ENCODE measurements at regions not wholly inside any gene's neighbourhood (a gene's known extent, or its start where the extent isn't known, plus 50 kb on each side); places are given as distances from the start of the nearest gene placed in this dataset.

- TF ChIP-seq, protein P1, sequence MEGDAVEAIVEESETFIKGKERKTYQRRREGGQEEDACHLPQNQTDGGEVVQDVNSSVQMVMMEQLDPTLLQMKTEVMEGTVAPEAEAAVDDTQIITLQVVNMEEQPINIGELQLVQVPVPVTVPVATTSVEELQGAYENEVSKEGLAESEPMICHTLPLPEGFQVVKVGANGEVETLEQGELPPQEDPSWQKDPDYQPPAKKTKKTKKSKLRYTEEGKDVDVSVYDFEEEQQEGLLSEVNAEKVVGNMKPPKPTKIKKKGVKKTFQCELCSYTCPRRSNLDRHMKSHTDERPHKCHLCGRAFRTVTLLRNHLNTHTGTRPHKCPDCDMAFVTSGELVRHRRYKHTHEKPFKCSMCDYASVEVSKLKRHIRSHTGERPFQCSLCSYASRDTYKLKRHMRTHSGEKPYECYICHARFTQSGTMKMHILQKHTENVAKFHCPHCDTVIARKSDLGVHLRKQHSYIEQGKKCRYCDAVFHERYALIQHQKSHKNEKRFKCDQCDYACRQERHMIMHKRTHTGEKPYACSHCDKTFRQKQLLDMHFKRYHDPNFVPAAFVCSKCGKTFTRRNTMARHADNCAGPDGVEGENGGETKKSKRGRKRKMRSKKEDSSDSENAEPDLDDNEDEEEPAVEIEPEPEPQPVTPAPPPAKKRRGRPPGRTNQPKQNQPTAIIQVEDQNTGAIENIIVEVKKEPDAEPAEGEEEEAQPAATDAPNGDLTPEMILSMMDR (IDR thresholded peaks at IDR 0.05) = peak; percentile 38 to 74 (median 57)
- 20 to 21% methylated on average over 8 of the region's 8 CpGs for WGBS, 2 donors
- Histone ChIP-seq H3K27ac (no peak overlapping the region), H3K36me3 (no peaks in the 10 kb centered on the region), H3K27me3 (no peaks in the 10 kb centered on the region), H3K9me3 (no peaks in the 10 kb centered on the region), H3K4me1 (no peaks in the 10 kb centered on the region), H3K4me3 (no peak overlapping the region)
- FAIRE-seq = no peak
- peak in 5 of 6 donors; percentile 47 to 73 (median 65) for DNase-seq
- peak; percentile 63 to 95 (median 90) for ATAC-seq
- intact Hi-C loops (cut with DNase I) = loop anchor here in 2 of 3 donors (5.0 to 10.0 kb wide), 2 partner anchors 930 to 932 kb away; no protein-coding TSS in a partner anchor
Measured at GRCh38 chr5:158174918-158175851, 316.2 kb upstream of the CLINT1 start.

- TF ChIP-seq, protein P1 (IDR thresholded peaks at IDR 0.05) = no peak
- WGBS, 2 donors = 75 to 78% methylated on average over 4 of the region's 4 CpGs
- Histone ChIP-seq H3K9me3 (no peaks in the 10 kb centered on the region), H3K36me3 (no peaks in the 10 kb centered on the region), H3K27ac (no peak overlapping the region), H3K27me3 (no peaks in the 10 kb centered on the region), H3K4me1 (no peaks in the 10 kb centered on the region), H3K4me3 (no peak overlapping the region)
- no peak for FAIRE-seq
- intact Hi-C loops (cut with DNase I) = loop anchor here in 2 of 3 donors (5.0 to 10.0 kb wide), 2 partner anchors 931 to 933 kb away; no protein-coding TSS in a partner anchor
- no peak for DNase-seq
- no peak for ATAC-seq
Measured at GRCh38 chr5:158174026-158174425, 315.1 kb upstream of the CLINT1 start.

DNA sequence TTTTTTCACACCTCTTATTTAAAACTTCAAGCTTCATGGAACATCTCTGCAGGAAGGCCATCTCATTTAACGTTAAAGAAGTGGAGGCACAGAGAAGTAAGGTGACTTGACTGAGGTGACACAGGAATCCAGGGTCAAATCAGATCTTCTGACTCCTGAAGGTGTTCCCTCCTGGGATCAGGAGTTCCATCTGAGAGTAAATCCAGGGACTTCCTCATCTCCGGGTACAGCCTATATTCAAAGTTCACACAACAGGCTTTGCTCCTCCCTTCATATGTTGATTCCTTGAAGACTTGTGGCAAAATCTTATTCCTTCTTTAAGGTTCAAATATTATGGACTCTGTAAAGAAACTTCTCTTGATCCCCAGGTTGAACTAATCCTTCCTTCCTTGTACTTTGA is 313.1 kb upstream of the CLINT1 start:
- H3K4me1 ChIP-seq = no peaks in the 10 kb centered on the region
- ATAC-seq (no peak), DNase-seq (no peak), FAIRE-seq (no peak)
- TF ChIP-seq, protein P1 (IDR thresholded peaks at IDR 0.05) = no peak
- WGBS, 2 donors = 71 to 83% methylated on average over 2 of the region's 2 CpGs
- no peak overlapping the region for H3K4me3 ChIP-seq
- H3K27ac ChIP-seq = no peak overlapping the region
- no peaks in the 10 kb centered on the region for H3K9me3 ChIP-seq
- H3K27me3 ChIP-seq = no peaks in the 10 kb centered on the region
- intact Hi-C loops (cut with DNase I) = loop anchor here in 2 of 3 donors (5.0 to 10.0 kb wide), 2 partner anchors 933 to 935 kb away; no protein-coding TSS in a partner anchor
- H3K36me3 ChIP-seq = no peaks in the 10 kb centered on the region

- H3K4me1 ChIP-seq = no peaks in the 10 kb centered on the region
- DNase-seq (no peak), FAIRE-seq (no peak), ATAC-seq (no peak)
- intact Hi-C loops (cut with DNase I) = loop anchor here in 2 of 3 donors (5.0 to 10.0 kb wide), 2 partner anchors 934 to 937 kb away; no protein-coding TSS in a partner anchor
- H3K27ac ChIP-seq = no peak overlapping the region
- TF ChIP-seq, protein P1 (IDR thresholded peaks at IDR 0.05) = no peak
- no peaks in the 10 kb centered on the region for H3K27me3 ChIP-seq
- no peaks in the 10 kb centered on the region for H3K36me3 ChIP-seq
- 78 to 85% methylated on average over 2 of the region's 2 CpGs for WGBS, 2 donors
- H3K4me3 ChIP-seq = no peak overlapping the region
- no peaks in the 10 kb centered on the region for H3K9me3 ChIP-seq
Measured at GRCh38 chr5:158170534-158170933, 311.6 kb upstream of the CLINT1 start.

Measured in pancreas (tissue), 10 donors.